Neural cell (in vitro differentiated cells): ENCODE measurements at regions not wholly inside any gene's neighbourhood (a gene's known extent, or its start where the extent isn't known, plus 50 kb on each side); places are given as distances from the start of the nearest gene placed in this dataset.

Experiments
- CTCF ChIP-seq: fragments of 450-650 bp; IDR thresholded peaks from 2 replicates; pipeline ENCODE4 v1.5.1; 2014; ENCODE audit warnings: antibody characterized with exemption, mild to moderate bottlenecking, moderate library complexity; ENCODE audit not compliant: poor library complexity, severe bottlenecking
- EZH2 ChIP-seq: fragments of 200-600, 300-800 bp; shearing (Covaris generic), sonication (generic); IDR thresholded peaks from 2 replicates; pipeline ENCODE4 v1.6.1; 2014; ENCODE audit warnings: antibody characterized with exemption, low read length, borderline replicate concordance, mild to moderate bottlenecking; ENCODE audit not compliant: insufficient read depth, poor library complexity, severe bottlenecking
- POLR2AphosphoS5 ChIP-seq: IDR thresholded peaks from 2 replicates; pipeline ENCODE4 v1.6.1; 2012
- RAD21 ChIP-seq: fragments of 450-650 bp; conservative IDR thresholded peaks from 2 replicates; pipeline ENCODE4 v1.6.1; 2014; ENCODE audit warnings: antibody characterized with exemption, mild to moderate bottlenecking, moderate library complexity
- REST ChIP-seq: IDR thresholded peaks from 2 replicates; pipeline ENCODE4 v1.6.1; 2012; ENCODE audit warnings: borderline replicate concordance
- TAF1 ChIP-seq: IDR thresholded peaks from 2 replicates; pipeline ENCODE4 v1.6.1; 2012; ENCODE audit warnings: low read depth

- no peak for TF ChIP-seq CTCF
- TF ChIP-seq EZH2, result no peak
- no peak for TF ChIP-seq RAD21
- TF ChIP-seq POLR2AphosphoS5, result no peak
- TF ChIP-seq REST, result no peak
- no peak for TF ChIP-seq TAF1
These were observed 309.0 kb downstream of the CTH start for GRCh38 chr1:70720109-70720508.
